Thyroid gland (tissue), 4 donors: ENCODE measurements at regions not wholly inside any gene's neighbourhood (a gene's known extent, or its start where the extent isn't known, plus 50 kb on each side); places are given as distances from the start of the nearest gene placed in this dataset.

Experiments used
- CTCF ChIP-seq, 6 experiments: fragments of 200-600 bp in 3 of 6; fragments of 450-650 bp in 3 of 6; sonication (generic) in 3 of 6; IDR thresholded peaks; one replicate each; pipeline ENCODE4 v1.5.1; 2016 to 2019; ENCODE audit warnings: antibody characterized with exemption in 6 of 6, mild to moderate bottlenecking in 2 of 6, inconsistent platforms in 1 of 6, moderate library complexity in 1 of 6
- POLR2A ChIP-seq, 2 donors: fragments of 450-650 bp; IDR thresholded peaks; one replicate each; pipeline ENCODE4 v1.6.1; 2017; ENCODE audit warnings: antibody characterized with exemption in 2 of 2, mild to moderate bottlenecking in 2 of 2, moderate library complexity in 1 of 2

GRCh38 chr3:160092760-160093159 is 104.1 kb downstream of the IL12A start:
- no peak for TF ChIP-seq CTCF (IDR thresholded peaks at IDR 0.05)
- TF ChIP-seq POLR2A (IDR thresholded peaks at IDR 0.05), result no peak
